Heart right ventricle (tissue), 16 donors: ENCODE measurements at regions not wholly inside any gene's neighbourhood (a gene's known extent, or its start where the extent isn't known, plus 50 kb on each side); places are given as distances from the start of the nearest gene placed in this dataset.
A peak's percentile ranks its signal among the peaks of the same experiment; 100 is the strongest.
"Not testable (repeated sequence)": the region's sequence is repeated elsewhere in the genome, so short reads cannot be mapped to it uniquely, and the experiment has no call there.

ENCODE experiments used
- ATAC-seq, 8 donors: fragments of 200-7000 bp; cut with Tn5 transposase; one replicate each; pipeline ENCODE4 v1.9.1; 2020; ENCODE audit warnings: mild to moderate bottlenecking in 8 of 8, moderate library complexity in 8 of 8, moderate number of reproducible peaks in 1 of 8
- DNase-seq, 2 donors: peaks; one replicate each; pipeline ENCODE4 v3.0.0-alpha.2; 2020
- H3K27ac ChIP-seq, 10 donors: fragments of 200-600 bp; sonication (generic) in 2 of 10; one replicate each; pipeline versions ENCODE4 v1.5.0 to v1.8.0; 2020 to 2022; ENCODE audit warnings: mild to moderate bottlenecking in 3 of 10
- H3K27me3 ChIP-seq, 7 donors: fragments of 200-600 bp; one replicate each; pipeline ENCODE4 v1.8.0; 2021 to 2022; ENCODE audit warnings: mild to moderate bottlenecking in 2 of 7
- H3K36me3 ChIP-seq, 9 donors: fragments of 200-600 bp; sonication (generic) in 1 of 9; one replicate each; pipeline versions ENCODE4 v1.5.0 to v1.8.0; 2020 to 2022; ENCODE audit warnings: mild to moderate bottlenecking in 2 of 9
- H3K4me1 ChIP-seq, 9 donors: fragments of 200-600 bp; sonication (generic) in 1 of 9; one replicate each; pipeline versions ENCODE4 v1.5.0 to v1.8.0; 2020 to 2022; ENCODE audit warnings: mild to moderate bottlenecking in 4 of 9
- H3K4me3 ChIP-seq, 10 donors: fragments of 200-600 bp; sonication (generic) in 2 of 10; one replicate each; pipeline versions ENCODE4 v1.5.0 to v1.8.0; 2020 to 2022; ENCODE audit warnings: mild to moderate bottlenecking in 7 of 10, moderate library complexity in 2 of 10
- H3K9me3 ChIP-seq, 11 donors: fragments of 200-600 bp in 10 of 11; sonication (generic) in 2 of 11; one replicate each; pipeline versions ENCODE4 v1.5.0 to v1.8.0; 2013 to 2022; ENCODE audit warnings: mild to moderate bottlenecking in 2 of 11, control low read depth in 1 of 11, moderate library complexity in 1 of 11
- WGBS, 2 donors: extraction: QIAGEN DNeasy Blood & Tissue Kit; methylation state at CpG; one replicate each; pipeline ENCODE4 v1.1.7; 2013; ENCODE audit warnings: inconsistent platforms in 1 of 2; 5-methylcytosine and 5-hydroxymethylcytosine counted together
- intact Hi-C, 10 donors: fragments of 100-400 bp; cut with DNase I; formaldehyde crosslinking; loops; one replicate each; pipeline versions ENCODE4 v1.11.1 to v1.14.2; 2022
- donor health status: Arrhythmogenic right ventricular cardiomyopathy.
- donor health status: ischemic (EF 13 %, LVEDD 7.1; RV severe dilation, severe dysfunction).
- donor health status: healthy with polysubstance abuse.
- donor health status: DM: no; HTN: yes; CAD: no.
- donor health status: DM: no; HTN: no; CAD: no.
- donor health status: ischemic (EF 25% LVEDD 6.9; RV normal size, moderate dysfunction).
- donor health status: ischemic (EF 25% LVEDD 5.7; RV mildly dilated, moderate dysfunction).
- donor health status: healthy.
- donor health status: DM: yes; HTN: yes; CAD: no.
- donor health status: Ischemic cardiomyopathy.
- donor health status: ischemic (EF 35%, LVEDD 5.7; RV mildly dilated, moderate dysfunction).
- donor health status: nonischemic (EF 11% LVEDD 7.7; RV severe dilation, severe dysfunction).
- donor health status: DM: yes; HTN: yes; CAD: no.
- donor health status: PGD.
- donor health status: ischemic (EF 29% LVEDD 5.4; RV normal size, mild dysfunction).
- donor health status: nonischemic (EF 23%, LVEDD 6.1; RV moderate dilation, normal function).

DNA sequence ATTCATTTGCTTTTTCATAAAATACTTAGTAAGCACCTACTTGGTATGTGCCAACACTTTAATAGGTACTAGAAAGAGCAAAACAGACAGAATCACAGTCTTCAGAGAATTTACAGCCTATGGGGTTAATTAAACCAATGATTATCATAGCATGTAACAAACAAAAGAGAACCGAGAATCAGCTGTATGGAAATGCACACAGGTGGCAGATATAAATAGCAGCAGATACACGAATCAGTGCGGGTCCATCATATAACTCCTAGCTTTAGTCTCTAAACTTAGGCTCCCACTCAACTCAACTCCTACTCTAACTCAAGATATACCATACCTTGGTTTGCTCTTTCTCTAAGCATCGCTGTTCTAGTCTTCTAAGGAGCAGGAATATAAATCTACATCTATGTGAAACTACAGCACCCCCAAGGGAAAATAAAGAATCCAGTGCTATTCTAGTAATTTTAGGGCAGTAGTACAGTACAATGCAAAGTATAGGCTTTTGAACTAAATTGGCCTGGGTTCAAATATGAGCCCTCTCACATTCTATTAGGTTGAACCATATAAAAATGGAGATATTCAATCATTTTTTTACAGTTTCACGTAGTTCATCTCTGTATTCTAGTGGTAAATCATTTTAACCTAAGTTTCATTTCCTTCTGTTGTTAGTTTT, 108.5 kb upstream of the NBPF9 start:
- H3K27ac ChIP-seq = peak overlapping the region in 3 of 10 donors; percentile 50 to 77 (median 62)
- H3K9me3 ChIP-seq, H3K4me1 ChIP-seq, H3K4me3 ChIP-seq, DNase-seq, H3K36me3 ChIP-seq, intact Hi-C loops, H3K27me3 ChIP-seq: not testable (repeated sequence)
- 71 to 81% methylated on average over 1 of the region's 5 CpGs for WGBS, 2 donors
- ATAC-seq = peak in 2 of 8 donors; percentile 12 to 26

DNA sequence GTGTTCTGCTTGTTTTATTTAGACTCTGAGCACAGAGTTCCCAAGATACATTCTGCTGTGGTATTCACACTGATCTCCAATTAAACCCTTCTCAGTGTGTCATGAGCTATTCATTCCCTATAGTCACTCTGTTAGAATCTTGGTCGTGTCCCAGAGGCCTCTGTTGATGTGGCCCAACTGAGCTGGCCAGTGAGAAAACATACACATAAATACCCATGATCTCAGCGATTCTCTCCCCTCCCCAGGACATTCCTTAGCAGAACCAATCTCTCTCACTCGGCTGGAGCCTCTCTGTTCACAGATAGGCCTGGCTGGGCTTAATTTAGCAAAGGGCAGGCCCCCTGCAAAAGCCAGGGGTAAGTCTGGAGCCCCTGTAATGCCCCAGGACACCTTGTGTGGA, 109.6 kb upstream of the NBPF9 start:
- H3K27ac ChIP-seq, DNase-seq, H3K4me3 ChIP-seq, H3K27me3 ChIP-seq, H3K36me3 ChIP-seq, intact Hi-C loops, H3K9me3 ChIP-seq, H3K4me1 ChIP-seq: not testable (repeated sequence)
- 0% methylated on average over 1 of the region's 3 CpGs for WGBS, 2 donors
- ATAC-seq = peak; percentile 79 to 93 (median 90)

DNA sequence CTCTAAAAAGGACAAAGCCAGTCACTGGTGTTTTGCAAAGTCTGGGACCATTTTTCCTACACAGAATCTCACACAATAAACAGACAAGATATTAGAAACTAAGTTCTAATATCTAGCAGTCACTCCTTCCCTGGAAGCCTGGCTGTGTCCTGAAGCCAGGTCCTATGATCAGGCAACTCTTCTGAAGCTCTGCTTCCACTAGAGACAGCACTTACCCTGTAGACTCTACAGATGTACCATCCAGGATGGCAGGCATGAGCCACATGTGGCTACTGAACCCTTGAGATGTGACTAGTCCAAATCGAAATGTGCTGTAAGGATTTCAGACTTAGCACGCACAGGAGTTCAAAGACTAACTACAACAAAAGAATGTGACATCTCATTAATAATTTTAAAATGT, 110.3 kb upstream of the NBPF9 start:
- no CpG with 5 or more reads among the region's 2 CpGs for WGBS, 2 donors
- H3K9me3 ChIP-seq, intact Hi-C loops, H3K4me3 ChIP-seq, H3K4me1 ChIP-seq, H3K27me3 ChIP-seq, H3K27ac ChIP-seq, DNase-seq, H3K36me3 ChIP-seq: not testable (repeated sequence)
- peak in 7 of 8 donors; percentile 36 to 62 (median 48) for ATAC-seq

DNA sequence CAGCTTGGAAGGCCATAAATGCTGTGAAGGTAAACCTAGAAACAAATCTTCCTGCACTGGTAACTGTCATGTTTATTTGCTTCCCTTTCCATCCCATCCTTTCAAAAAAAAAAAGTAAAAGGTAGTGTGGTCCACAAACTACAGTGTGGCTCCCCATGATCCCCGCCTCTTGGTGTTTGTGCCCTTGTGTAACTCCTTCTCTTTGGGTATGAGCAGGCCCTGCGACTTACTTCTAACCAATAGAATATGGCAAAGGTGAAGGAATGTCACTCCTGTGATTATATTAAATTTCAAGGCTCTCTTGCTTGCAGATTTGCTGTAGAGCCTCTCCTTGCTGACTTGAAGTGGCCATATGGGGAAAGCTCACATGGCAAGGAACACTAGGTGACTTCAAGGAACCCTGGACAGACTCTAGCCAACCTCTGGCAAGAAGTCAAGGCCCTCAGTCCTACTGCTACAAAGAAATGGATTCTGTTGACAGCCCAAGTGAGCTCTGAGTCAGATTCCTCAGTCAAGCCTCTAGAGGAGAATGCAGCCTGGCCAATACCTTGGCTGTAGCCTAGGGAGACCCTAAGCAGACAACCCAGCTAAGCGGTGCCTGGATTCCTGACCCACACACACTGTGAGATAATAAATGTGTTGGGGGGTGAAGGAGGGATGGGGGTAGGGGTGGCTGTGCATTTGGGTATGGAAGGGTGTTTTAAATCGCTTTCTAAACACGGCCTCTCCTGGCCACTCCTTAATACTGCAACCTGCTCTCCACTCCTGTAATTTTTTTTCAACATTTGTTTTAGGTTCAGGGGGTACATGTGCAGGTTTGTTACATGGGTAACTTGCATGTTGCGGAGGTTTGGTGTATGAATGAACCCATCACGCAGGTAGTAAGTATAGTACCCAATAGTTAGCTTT, 115.0 kb upstream of the NBPF9 start:
- H3K27me3 ChIP-seq, H3K27ac ChIP-seq, H3K36me3 ChIP-seq, intact Hi-C loops, DNase-seq, H3K9me3 ChIP-seq, H3K4me1 ChIP-seq, H3K4me3 ChIP-seq: not testable (repeated sequence)
- peak in 6 of 8 donors; percentile 6 to 77 (median 28) for ATAC-seq
- WGBS, 2 donors = 63 to 67% methylated on average over 1 of the region's 7 CpGs

DNA sequence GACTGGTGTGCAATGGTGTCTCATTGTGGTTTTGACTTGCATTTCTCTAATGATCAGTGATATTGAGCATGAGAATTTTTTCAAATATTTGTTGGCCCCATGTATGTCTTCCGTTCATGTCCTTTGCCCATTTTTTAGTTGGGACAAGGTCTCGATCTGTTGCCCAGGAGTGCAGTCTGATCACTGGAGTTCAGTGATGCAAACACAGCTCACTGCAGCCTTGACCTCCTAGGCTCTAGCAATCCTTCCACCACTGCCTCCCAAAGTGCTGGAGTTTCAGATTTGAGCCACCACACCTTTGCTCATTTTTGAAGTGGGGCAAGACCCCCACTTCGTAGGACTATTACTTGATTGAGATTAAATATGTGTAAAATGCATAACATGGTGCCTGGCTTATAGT, 116.2 kb upstream of the NBPF9 start:
- WGBS, 2 donors = no CpG with 5 or more reads among the region's 3 CpGs
- H3K9me3 ChIP-seq, H3K27me3 ChIP-seq, DNase-seq, H3K36me3 ChIP-seq, intact Hi-C loops, H3K27ac ChIP-seq, H3K4me1 ChIP-seq, H3K4me3 ChIP-seq, ATAC-seq: not testable (repeated sequence)

DNA sequence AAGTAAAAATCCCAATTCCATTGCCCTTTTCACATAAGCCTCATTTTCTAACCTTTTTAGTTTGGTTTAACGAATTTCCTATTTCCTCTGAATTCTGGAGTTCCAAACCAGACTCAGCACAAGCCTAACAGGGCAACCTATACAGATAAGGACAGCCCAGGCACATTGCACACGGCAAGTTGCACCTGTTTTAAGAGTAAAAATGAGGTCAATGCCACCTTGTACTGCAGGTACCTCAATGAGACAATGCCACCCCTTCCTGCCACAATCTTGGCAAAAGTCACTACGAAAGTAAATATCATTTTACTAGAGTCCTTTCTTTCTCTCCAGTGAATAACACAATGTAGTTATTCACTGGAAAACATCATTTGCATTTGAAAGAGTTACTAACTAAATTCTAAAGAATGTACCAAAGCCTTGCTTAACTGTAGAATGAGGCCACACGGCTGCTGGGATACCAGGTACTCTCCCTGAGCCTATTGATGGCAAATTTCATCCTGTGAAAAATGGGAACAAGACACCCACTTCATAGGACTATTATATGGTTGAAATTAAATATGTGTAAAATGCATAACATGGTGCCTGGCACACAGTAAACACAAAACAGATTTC, 117.2 kb upstream of the NBPF9 start:
- ATAC-seq, intact Hi-C loops, H3K4me1 ChIP-seq, H3K27ac ChIP-seq, H3K36me3 ChIP-seq, H3K4me3 ChIP-seq, H3K27me3 ChIP-seq, DNase-seq, H3K9me3 ChIP-seq: not testable (repeated sequence)
- no CpG with 5 or more reads among the region's 4 CpGs for whole genome bisulfite sequencing, 2 donors

DNA sequence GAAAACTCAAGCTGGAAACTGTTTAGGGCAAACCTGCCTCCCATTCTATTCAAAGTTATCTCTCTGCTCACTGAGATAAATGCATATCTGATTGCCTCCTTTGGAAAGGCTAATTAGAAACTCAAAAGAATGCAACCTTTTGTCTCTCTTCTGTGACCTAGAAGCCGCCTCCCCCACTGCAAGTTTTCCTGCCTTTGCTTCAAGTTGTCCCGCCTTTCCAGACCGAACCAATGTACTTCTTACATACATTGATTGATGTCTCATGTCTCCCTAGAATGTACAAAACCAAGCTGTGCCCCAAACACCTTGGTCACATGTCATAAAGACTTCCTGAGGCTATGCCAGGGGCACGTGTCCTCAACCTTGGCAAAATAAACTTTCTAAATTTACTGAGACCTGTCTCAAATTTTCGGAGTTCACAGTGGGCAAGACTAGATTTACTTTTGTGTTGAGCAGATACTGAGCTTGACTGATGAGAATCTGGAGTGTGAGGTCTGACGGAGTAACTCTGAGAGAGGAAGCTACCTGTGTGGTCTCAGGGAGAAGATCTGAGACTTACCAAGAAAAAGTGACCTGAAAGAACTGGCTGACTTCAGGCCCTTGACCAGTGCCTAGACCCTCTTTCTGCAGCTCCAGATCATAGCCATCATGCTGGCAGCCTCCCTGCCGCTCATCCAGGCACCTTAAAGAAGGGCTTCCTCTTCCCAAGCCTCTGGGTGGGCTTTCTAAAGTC, 124.7 kb upstream of the NBPF9 start:
- H3K36me3 ChIP-seq, H3K4me1 ChIP-seq, H3K27me3 ChIP-seq, DNase-seq, H3K9me3 ChIP-seq, H3K4me3 ChIP-seq, intact Hi-C loops: not testable (repeated sequence)
- WGBS, 2 donors = 31 to 40% methylated on average over 2 of the region's 7 CpGs
- peak overlapping the region in 9 of 10 donors; percentile 58 to 87 (median 69) for H3K27ac ChIP-seq
- peak in 3 of 8 donors; percentile 0 to 3 (median 2) for ATAC-seq

DNA sequence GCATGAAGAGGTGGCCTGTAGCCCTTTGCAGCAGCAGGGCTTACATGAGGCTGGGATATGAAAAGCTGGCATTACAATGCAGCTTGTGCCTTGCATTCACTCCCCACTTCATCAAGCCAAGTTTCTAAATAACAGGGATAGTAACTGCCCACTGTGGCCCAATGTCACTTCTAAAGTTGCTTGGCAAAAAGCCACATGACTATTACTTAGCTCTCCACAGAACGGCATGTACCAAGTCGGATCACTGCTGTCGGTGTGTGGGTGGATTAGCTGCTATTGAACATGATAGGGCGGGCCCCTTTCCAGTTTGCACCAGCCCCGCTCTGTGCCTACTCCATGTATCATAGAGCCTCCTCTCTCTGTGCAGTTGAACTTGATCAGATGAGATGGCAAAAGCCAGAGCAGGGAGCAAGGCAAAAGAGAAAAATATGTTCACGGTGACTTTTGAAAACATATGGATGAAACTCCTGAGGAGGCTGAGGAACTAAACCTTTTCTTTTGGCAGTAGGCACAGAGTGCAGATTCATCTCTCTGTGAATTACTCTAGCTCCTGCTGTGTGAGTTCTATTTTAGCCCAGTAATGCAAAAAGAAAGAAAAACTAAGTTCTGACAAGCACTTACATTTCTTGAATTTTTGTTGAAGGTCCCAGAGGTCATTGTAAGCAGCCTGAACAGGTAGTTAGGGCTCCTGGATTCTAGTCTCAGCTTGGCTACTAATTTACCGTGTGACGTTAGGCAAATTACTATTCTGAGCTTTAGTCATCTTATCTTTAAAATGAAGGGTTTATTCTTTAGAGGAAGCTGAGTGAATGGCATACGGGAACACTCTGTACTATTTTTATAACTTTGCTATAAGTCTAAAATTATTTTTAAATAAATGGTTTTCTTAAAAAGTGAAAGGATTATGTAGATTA, 125.6 kb upstream of the NBPF9 start:
- H3K4me3 ChIP-seq, intact Hi-C loops, DNase-seq, H3K36me3 ChIP-seq, H3K27me3 ChIP-seq, H3K4me1 ChIP-seq, H3K9me3 ChIP-seq: not testable (repeated sequence)
- peak; percentile 94 to 100 (median 98) for ATAC-seq
- WGBS, 2 donors = no CpG with 5 or more reads among the region's 9 CpGs
- H3K27ac ChIP-seq = peak overlapping the region in 8 of 10 donors; percentile 55 to 87 (median 72)

DNA sequence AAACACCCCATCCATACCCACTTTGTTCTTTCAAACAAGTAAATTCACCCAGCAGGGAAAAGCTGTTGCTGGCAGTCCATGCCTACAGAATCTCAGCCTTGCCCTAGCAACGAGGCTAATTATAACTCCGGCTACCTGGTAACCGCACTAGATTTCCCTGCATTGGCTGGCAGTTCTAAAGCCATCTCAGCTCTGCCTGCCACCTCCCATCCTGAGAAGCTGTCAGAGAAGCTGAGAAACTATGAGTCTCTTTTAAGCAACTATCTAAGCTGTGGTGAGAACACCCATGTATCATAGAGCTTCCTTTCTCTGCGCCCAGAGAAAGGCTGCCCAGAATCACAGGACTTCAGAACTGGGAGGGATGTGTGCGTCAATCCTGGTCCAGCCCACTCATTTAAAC, 126.5 kb upstream of the NBPF9 start:
- H3K27me3 ChIP-seq, H3K36me3 ChIP-seq, H3K4me3 ChIP-seq, H3K9me3 ChIP-seq, intact Hi-C loops, H3K4me1 ChIP-seq: not testable (repeated sequence)
- peak overlapping the region in 2 of 10 donors; percentile 62 to 65 for H3K27ac ChIP-seq
- DNase-seq (peak in 1 of 2 donors; percentile 34), ATAC-seq (peak; percentile 67 to 91 (median 79))
- WGBS, 2 donors = 45 to 55% methylated on average over 3 of the region's 5 CpGs
